HG02938 (cell line): ENCODE measurements at regions not wholly inside any gene's neighbourhood (a gene's known extent, or its start where the extent isn't known, plus 50 kb on each side); places are given as distances from the start of the nearest gene placed in this dataset.

Experiments
- ATAC-seq: cut with Tn5 transposase; IDR thresholded peaks from one replicate; pipeline ENCODE4 v1.9.1; 2021; ENCODE audit warnings: mild to moderate bottlenecking, moderate library complexity; ENCODE audit not compliant: unreplicated experiment

DNA sequence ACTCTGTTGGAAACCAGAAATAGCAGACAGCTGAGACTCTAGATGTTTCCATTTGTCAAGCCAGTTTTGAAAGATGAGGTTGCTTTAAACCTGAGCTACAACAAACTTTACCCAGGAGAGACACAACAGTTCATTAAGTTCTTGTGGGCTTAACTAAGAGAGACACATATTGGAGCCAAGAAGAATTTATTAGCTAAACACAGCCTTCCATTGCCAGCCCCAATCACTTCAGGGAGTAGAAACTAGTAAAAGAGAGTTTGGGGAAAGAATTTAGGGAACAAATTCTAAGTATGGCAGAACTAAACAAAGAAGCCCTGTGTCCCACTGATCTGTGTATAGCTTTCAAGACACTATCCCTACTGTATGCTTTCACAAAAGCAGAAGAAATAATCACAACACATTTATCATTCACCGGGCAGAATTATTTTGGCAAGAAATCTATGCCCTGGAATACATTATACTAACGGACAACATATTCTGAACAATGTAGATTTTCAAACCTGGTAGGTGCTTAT, 87.3 kb upstream of the KAZN start:
- no peak for ATAC-seq

GRCh38 chr1:14511796-14512585, 86.5 kb upstream of the KAZN start:
- no peak for ATAC-seq

GRCh38 chr1:14513111-14513510, 85.4 kb upstream of the KAZN start:
- ATAC-seq = no peak

GRCh38 chr1:14514739-14515138, 83.7 kb upstream of the KAZN start:
- ATAC-seq = no peak

- ATAC-seq = no peak
Measured at GRCh38 chr1:14516974-14517840, 81.3 kb upstream of the KAZN start.

GRCh38 chr1:14517841-14518180, 80.7 kb upstream of the KAZN start:
- ATAC-seq = no peak

GRCh38 chr1:14519976-14520375, 78.5 kb upstream of the KAZN start:
- no peak for ATAC-seq

- no peak for ATAC-seq
Measured at GRCh38 chr1:14520514-14521163, 77.8 kb upstream of the KAZN start.

DNA sequence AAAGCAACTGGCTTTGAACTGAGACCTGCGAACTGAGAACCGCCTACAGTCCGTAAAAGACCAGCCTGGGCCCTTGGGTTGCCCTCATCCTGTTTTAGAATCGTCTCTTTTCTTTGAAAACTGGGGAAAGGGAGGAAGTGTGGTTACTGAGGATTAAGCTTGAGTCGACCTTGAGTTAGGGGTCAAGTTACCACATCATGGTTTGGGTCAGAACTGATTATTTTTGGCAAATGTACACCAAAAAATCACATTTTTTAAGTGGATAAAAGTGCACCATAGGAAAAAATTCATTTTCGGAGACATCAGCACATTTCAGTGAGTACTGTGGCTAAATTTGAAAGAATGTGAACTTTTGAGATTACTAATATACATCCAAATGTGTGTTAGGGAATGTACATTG, 76.9 kb upstream of the KAZN start:
- ATAC-seq = no peak

- no peak for ATAC-seq
Measured at GRCh38 chr1:14522077-14522925, 76.2 kb upstream of the KAZN start.

DNA sequence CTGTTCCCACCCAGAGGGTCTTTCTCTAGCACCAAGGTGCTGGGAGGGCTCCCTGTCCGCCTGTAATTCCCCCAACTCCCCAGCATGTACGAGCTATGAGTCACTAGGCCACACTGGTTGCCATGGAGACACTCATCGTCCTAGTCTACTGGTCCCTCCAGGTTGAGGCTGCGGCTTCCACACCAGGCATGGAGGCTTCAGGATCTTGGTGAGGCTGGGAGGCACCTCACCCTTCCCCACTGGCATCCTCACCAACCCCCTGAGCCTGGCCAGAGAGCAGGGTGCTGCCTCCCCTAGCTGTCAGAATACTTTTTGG, 75.6 kb upstream of the KAZN start:
- ATAC-seq = no peak

DNA sequence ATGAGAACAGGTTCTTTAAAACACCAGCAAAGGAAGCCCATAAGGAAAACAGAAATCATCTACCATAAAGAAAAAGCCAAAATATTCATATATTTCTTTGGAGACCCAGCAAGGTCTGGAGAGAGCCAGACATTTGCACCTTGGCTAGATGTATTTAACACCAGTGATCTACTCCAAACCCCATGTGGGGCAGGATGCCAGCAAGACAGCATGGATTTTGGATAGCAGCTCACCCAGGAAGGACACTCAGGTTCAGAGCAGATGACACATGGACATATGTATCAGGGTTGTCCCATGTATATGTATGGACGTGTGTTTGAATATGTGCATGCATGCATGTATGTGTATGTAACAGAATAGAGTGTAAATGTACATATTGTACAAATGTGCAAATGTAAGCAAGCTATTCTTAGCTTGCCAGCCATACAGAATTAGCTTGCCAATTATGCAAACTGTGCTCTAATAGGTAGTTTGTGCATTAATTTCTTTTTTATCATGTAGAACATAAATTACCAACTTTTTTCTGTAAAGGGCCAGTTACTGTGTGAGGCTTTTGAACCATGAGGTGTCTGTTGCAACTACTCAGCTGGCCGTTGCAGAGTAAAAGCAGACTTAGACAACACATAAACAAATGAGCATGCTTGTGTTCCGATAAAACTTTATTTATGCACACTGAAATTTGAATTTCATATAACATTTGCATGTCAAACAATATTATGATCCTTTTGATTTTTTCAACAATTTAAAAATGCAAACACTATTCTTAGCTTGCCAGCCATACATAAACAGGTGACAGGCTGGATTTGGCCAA, 73.5 kb upstream of the KAZN start:
- no peak for ATAC-seq

- no peak for ATAC-seq
Measured at GRCh38 chr1:14529475-14529874, 69.0 kb upstream of the KAZN start.

DNA sequence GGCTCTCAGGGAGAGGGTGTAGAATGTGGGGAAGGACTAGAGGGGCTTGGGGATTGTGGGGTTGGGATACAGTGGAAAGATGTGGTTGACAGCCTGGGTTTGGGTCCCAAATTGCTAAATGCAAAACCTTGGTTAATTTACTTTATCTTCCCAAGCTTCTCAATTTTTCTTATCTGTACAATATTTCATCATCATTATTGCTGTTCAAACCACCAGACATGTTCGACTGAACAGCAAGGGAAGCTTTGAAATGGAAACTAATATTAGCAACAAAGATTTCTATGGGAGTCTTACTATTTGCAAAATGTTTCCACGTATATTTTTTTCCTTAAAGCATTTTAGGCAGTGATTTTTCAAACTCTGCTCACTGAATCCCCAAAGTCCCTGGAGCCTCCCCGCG, 67.0 kb upstream of the KAZN start:
- no peak for ATAC-seq

GRCh38 chr1:14535619-14536355, 62.7 kb upstream of the KAZN start:
- ATAC-seq = no peak

- ATAC-seq = no peak
Measured at GRCh38 chr1:14538335-14538734, 60.1 kb upstream of the KAZN start.

GRCh38 chr1:14539309-14539708, 59.2 kb upstream of the KAZN start:
- ATAC-seq = no peak

DNA sequence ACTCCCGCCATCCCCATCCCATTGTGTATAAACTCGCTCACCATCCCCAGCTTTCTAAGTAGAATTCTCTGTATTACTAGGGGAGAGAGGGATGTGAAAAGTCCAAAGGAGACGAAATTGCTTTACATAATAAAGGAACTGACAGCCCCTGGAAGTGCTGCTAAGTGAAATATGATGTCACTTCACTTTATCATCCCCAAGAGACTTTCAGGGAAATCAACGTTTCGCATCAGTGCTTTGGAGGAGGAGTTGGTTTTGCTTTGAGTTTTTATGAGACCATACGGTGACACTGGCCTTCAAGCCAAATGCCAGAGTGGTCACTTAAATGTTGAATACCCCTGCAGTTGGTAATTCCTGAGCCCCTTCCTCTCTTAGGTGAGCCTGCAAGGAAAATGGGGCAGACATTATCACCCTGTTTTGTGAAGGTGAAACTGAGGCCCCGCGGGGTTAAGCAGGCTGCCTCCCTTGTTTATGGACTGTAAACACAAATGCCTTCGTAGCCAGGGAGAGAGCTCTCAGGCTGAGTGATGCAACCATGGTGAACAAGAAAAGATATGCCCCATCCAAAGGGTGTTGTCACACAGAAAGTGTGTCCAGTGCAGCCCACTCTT, 58.4 kb upstream of the KAZN start:
- no peak for ATAC-seq

- no peak for ATAC-seq
Measured at GRCh38 chr1:14541348-14541747, 57.1 kb upstream of the KAZN start.
